Limb (tissue), 2 donors: ENCODE measurements at regions not wholly inside any gene's neighbourhood (a gene's known extent, or its start where the extent isn't known, plus 50 kb on each side); places are given as distances from the start of the nearest gene placed in this dataset.

ENCODE experiments used
- DNase-seq, 2 donors: peaks; one replicate each; pipeline ENCODE4 v3.0.0-alpha.2; 2016; ENCODE audit errors: extremely low spot score in 2 of 2

- no peak for DNase-seq
Measured at GRCh38 chr20:23206061-23206460, 119.9 kb upstream of the CD93 start.

DNA sequence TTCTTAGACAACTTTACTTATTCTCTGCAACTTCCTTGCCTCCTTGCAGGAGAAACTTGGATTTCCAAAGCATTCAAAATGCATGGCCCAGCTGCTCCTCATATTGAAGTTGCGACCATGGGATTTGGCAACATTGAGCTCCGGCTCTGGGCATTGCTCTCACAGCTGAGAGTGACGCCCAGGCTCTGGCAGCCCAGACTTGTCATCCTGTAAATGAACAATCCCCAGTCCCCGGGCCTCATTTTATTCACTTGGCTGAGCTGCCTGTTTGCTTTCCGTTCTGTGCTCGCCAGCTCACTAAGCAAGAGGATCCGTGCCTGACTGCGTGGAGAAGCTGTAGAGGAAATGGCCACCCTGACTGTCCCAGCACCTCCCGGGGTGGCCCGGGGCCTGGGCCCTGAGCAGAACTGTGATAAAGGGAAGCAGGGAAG lies 119.5 kb upstream of the CD93 start:
- DNase-seq: peak; percentile 70 to 83

DNA sequence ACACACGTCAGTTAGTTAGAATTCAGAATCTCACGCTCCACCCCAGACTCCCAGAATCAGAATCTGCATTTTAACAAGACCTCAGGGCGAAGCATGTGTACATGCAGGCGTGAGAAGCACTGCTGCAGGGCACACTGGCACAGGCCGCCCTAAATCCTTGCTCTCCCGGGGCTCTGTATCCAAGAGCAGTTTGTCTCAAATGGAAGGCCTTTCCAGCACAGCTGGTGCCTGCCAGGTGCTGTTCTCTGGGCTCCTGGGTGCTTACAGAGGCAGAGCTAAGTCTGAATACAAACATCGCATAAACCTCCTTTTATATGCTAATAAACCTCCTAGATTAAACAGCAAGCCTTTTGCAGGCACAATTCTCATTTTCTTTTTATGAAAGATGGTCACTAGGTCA lies 119.1 kb upstream of the CD93 start:
- no peak for DNase-seq

GRCh38 chr20:23203951-23204730 lies 118.0 kb upstream of the CD93 start:
- DNase-seq: no peak

- DNase-seq: no peak
Measured at GRCh38 chr20:23203310-23203709, 117.2 kb upstream of the CD93 start.

- DNase-seq: no peak
Measured at GRCh38 chr20:23201658-23202057, 115.5 kb upstream of the CD93 start.

DNA sequence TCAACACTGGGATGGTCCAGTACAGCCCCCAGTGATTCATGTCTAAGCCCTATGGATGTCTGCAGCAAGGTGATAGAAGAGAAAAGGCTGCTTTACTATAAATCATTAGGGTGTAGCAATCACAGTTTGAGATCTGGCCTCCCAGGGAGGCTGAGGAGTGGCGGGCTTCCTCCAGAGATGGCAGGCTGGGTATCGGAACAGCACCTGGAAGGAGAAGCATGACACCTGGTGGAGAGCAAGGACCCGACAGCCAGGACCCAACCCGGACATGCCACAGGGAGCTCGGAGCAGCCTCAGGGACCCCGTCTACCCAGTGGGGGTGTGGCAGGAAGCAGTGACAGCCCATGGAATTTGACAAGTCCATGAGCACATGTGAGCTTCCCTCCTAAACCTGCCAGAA lies 114.8 kb upstream of the CD93 start:
- no peak for DNase-seq

DNA sequence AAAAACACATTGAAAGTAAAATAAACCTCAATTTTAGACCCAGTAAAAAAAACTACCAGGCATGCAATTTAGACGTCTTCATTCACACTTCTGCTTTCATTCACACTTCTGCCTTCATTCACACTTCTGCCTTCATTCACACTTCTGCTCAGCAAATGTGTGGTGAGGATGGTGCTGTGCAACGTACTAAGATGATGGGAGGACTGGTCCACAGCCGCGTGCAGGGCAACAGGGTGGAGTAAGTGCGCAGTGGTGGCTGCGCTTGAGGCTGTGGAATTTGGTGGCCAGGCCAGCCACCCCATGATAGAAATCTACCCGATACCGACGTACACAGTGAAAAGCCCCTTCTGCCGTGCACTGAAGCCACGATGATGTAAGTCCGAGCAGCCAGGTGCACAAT lies 114.3 kb upstream of the CD93 start:
- DNase-seq: no peak

GRCh38 chr20:23199356-23199755 lies 113.2 kb upstream of the CD93 start:
- DNase-seq: no peak

DNA sequence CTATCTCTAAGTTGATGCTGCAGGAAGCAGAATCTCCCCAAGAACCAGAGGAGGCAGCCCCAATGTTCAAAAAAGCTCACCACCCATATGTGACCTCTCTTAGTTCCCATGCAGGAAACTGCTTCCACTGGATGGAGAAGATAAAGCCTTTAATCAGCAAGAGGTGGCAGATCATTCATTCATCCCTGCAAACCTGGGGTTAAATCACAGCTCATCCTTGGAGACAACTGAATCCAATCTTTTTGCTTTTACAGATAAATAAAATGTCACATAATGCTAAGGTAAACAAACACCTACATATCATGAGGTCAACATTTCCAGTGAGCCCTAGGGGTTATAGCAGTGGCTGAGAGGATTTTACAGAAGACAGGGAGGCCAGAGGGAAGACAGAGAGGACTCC lies 112.7 kb upstream of the CD93 start:
- DNase-seq: no peak

DNA sequence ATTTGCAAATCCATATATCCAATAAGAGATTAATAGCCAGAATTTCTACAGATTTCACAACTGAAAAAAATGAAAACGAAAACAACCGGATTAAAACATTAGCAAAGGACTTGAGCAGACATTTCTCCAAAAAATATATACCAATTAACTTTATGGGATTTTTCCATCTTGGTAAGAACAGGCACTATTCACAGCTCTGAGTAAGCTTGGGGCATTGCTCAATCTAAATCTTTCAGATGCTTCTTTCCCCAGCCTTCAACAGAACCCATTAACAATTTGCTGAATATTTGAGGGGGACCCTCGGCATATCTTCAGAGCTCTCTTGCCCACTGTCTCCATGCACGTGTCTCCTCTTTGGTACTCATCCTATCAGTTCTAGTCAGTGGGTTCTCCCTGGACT lies 111.7 kb upstream of the CD93 start:
- no peak for DNase-seq

DNA sequence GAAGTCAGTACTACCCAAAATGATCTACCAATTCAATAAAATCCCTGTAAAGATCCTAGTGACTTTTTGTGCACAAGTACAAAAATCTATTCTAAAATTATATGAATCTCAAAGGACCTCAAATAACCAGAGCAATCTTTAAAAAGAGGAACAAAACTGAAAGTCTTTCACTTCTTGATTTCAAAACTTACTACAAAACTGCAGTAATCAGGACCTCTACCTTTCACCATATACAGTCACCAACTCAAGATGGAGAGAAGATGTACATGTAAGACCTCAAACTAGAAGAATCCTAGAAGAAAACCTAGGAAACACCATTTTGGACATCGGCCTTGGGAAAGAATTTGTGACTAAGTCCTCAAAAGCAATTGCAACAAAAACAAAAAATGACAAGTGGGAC lies 109.5 kb upstream of the CD93 start:
- DNase-seq: no peak

- peak in 1 of 2 donors; percentile 6 for DNase-seq
Measured at GRCh38 chr20:23193801-23194384, 107.8 kb upstream of the CD93 start.

GRCh38 chr20:23192469-23192868 lies 106.3 kb upstream of the CD93 start:
- no peak for DNase-seq

DNA sequence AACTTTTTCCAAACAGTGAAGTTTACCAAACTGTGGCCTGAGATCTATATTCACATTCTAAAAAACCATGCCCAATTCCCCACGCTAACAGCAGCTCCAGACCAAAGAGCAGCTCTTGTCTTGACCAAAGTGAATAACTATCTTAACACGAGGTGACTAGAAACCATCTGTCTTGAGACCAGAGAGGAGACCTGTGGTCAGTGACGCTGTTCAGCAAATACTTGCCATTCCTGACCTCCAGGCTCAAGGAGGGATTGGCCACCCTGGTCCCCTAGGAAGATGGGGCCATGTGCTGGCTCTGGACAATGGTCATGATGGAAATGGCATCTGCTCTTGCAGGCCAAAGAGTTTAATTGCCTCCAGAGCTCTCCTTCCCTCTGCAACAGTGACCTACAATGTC lies 104.4 kb upstream of the CD93 start:
- DNase-seq: no peak

- DNase-seq: no peak
Measured at GRCh38 chr20:23189854-23190253, 103.7 kb upstream of the CD93 start.

- DNase-seq: no peak
Measured at GRCh38 chr20:23189341-23189740, 103.2 kb upstream of the CD93 start.

GRCh38 chr20:23188377-23189169 lies 102.4 kb upstream of the CD93 start:
- DNase-seq: no peak

- no peak for DNase-seq
Measured at GRCh38 chr20:23187751-23188150, 101.6 kb upstream of the CD93 start.

- no peak for DNase-seq
Measured at GRCh38 chr20:23186808-23187207, 100.7 kb upstream of the CD93 start.

- DNase-seq: no peak
Measured at GRCh38 chr20:23180451-23180921, 94.4 kb upstream of the CD93 start.

- no peak for DNase-seq
Measured at GRCh38 chr20:23179766-23180403, 93.8 kb upstream of the CD93 start.
